ENCODE measurements at regions not wholly inside any gene's neighbourhood (a gene's known extent, or its start where the extent isn't known, plus 50 kb on each side); places are given as distances from the start of the nearest gene placed in this dataset.

GRCh38 chr2:239590995-239591915 lies 190.4 kb upstream of the HDAC4 start:
- TF ChIP-seq CTCF (tag by site-specific recombination; IDR thresholded peaks at IDR 0.05): no peak
- no peak for TF ChIP-seq ZNF473 (tag by site-specific recombination; IDR thresholded peaks at IDR 0.05)
- TF ChIP-seq EGR2 (tag by site-specific recombination; IDR thresholded peaks at IDR 0.05; ENCODE audit: low read depth): no peak
- TF ChIP-seq KLF16 (tag by site-specific recombination; IDR thresholded peaks at IDR 0.05): no peak

All from HEK293 (cell line).